Cardiac muscle cell (in vitro differentiated cells and primary cell): ENCODE measurements at regions not wholly inside any gene's neighbourhood (a gene's known extent, or its start where the extent isn't known, plus 50 kb on each side); places are given as distances from the start of the nearest gene placed in this dataset.
A peak's percentile ranks its signal among the peaks of the same experiment; 100 is the strongest.

Experiments
- DNase-seq, 2 donors: peaks; one replicate each; pipeline versions ENCODE4 v3.0.0 to v3.0.0-alpha.2; 2010 to 2017; ENCODE audit warnings: low read depth in 1 of 2, low spot score in 1 of 2
- H3K27ac ChIP-seq: fragments of 200-600 bp; sonication (generic); 2 replicates; pipeline ENCODE4 v1.5.1; 2016
- H3K27me3 ChIP-seq: fragments of 200-600 bp; sonication (generic); 2 replicates; pipeline ENCODE4 v1.6.0; 2016; ENCODE audit warnings: control low read depth
- H3K36me3 ChIP-seq: fragments of 200-600 bp; sonication (generic); 2 replicates; pipeline ENCODE4 v1.5.1; 2016; ENCODE audit warnings: control low read depth
- H3K4me1 ChIP-seq: fragments of 200-600 bp; sonication (generic); 2 replicates; pipeline ENCODE4 v1.8.1; 2017; ENCODE audit warnings: low read depth, mild to moderate bottlenecking, mixed run types
- H3K4me3 ChIP-seq: fragments of 200-600 bp; sonication (generic); 2 replicates; pipeline ENCODE4 v1.5.1; 2016; ENCODE audit warnings: mild to moderate bottlenecking
- H3K9me3 ChIP-seq: fragments of 200-600 bp; sonication (generic); 2 replicates; pipeline ENCODE4 v1.5.1; 2017; ENCODE audit warnings: low read depth, mild to moderate bottlenecking, control low read depth
- TF ChIP-seq, protein P1 (sequence below): IDR thresholded peaks from 2 replicates; pipeline ENCODE4 v1.5.1; 2012; ENCODE audit warnings: low read depth, mild to moderate bottlenecking, low read length

DNA sequence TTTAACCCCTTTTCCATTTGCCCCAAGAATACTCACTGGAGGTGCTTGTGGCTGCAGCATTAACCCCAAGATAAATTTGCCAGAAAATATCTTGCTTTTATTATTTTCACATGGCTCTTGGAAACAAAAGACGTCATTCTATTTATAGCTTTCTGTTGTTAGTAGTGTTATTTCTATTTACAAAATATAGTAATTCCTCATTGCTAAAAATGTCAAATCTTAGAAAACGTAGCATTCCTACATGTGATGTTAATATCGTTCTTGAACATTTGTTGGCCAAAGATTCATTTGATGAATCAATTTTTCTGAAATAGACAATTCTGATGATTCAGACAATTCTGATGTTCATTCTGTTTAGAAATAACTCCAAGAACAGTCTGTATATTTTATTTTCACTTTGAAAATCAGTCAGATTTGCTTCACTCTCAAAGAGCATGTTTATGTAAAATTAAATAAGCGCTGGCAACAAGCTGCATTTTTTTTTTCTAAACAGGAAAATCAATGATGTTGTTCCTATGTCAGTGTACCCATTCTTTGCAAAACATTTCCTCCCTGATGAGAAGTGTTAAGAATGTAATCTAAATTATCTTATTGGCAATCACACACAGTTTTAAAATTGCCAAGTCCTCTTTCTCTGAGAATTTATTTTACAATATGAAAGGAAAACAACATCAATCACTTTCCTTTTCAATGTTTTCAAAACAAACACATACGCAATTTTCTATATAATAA, 334.0 kb downstream of the KCTD12 start:
- Histone ChIP-seq H3K36me3 (no peaks in the 10 kb centered on the region), H3K27ac (no peak overlapping the region), H3K4me3 (no peak overlapping the region), H3K27me3 (no peaks in the 10 kb centered on the region), H3K4me1 (peaks cover 12% of the 10 kb centered on the region), H3K9me3 (no peaks in the 10 kb centered on the region)
- TF ChIP-seq, protein P1, sequence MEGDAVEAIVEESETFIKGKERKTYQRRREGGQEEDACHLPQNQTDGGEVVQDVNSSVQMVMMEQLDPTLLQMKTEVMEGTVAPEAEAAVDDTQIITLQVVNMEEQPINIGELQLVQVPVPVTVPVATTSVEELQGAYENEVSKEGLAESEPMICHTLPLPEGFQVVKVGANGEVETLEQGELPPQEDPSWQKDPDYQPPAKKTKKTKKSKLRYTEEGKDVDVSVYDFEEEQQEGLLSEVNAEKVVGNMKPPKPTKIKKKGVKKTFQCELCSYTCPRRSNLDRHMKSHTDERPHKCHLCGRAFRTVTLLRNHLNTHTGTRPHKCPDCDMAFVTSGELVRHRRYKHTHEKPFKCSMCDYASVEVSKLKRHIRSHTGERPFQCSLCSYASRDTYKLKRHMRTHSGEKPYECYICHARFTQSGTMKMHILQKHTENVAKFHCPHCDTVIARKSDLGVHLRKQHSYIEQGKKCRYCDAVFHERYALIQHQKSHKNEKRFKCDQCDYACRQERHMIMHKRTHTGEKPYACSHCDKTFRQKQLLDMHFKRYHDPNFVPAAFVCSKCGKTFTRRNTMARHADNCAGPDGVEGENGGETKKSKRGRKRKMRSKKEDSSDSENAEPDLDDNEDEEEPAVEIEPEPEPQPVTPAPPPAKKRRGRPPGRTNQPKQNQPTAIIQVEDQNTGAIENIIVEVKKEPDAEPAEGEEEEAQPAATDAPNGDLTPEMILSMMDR = no peak
- DNase-seq = peak in 1 of 2 donors; percentile 7

- TF ChIP-seq, protein P1 = no peak
Observed at GRCh38 chr13:76542176-76542575, 344.0 kb downstream of the KCTD12 start.

GRCh38 chr13:76538004-76538403, 348.2 kb downstream of the KCTD12 start:
- TF ChIP-seq, protein P1 = no peak
- no peak for DNase-seq
- Histone ChIP-seq H3K27me3 (no peaks in the 10 kb centered on the region), H3K4me3 (no peak overlapping the region), H3K36me3 (no peaks in the 10 kb centered on the region), H3K27ac (no peak overlapping the region), H3K4me1 (no peaks in the 10 kb centered on the region), H3K9me3 (no peaks in the 10 kb centered on the region)

More at GRCh38 chr13:76542176-76542575, 344.0 kb downstream of the KCTD12 start:
- Histone ChIP-seq H3K27ac (no peak overlapping the region), H3K36me3 (no peaks in the 10 kb centered on the region), H3K9me3 (no peaks in the 10 kb centered on the region), H3K4me3 (no peak overlapping the region), H3K27me3 (no peaks in the 10 kb centered on the region), H3K4me1 (no peaks in the 10 kb centered on the region)
- no peak for DNase-seq

DNA sequence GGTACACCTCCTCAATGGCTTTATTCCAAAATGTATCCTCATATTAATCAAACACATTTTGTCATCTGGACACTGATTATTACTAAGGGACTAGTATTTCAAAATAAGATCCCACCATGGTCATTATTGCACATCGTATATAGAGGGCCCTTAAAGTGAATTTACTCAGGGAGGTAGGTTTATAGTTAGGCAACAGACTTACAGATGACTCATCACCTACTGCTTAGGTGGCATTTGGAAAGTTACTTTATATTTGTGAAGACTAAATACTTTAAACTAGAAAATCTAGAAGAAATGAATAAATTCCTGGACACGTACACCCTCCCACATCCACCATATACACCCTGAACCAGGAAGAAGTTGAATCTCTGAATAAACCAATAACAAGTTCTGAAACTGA, 353.0 kb downstream of the KCTD12 start:
- Histone ChIP-seq H3K4me1 (no peaks in the 10 kb centered on the region), H3K27me3 (no peaks in the 10 kb centered on the region), H3K4me3 (no peak overlapping the region), H3K36me3 (no peaks in the 10 kb centered on the region), H3K9me3 (no peaks in the 10 kb centered on the region), H3K27ac (no peak overlapping the region)
- TF ChIP-seq, protein P1 = no peak
- peak in 1 of 2 donors; percentile 14 for DNase-seq

- TF ChIP-seq, protein P1 = no peak
- Histone ChIP-seq H3K27me3 (peaks cover 6% of the 10 kb centered on the region), H3K36me3 (no peaks in the 10 kb centered on the region), H3K27ac (no peak overlapping the region), H3K9me3 (no peaks in the 10 kb centered on the region), H3K4me1 (peaks cover 12% of the 10 kb centered on the region), H3K4me3 (no peak overlapping the region)
- DNase-seq = no peak
Observed at GRCh38 chr13:76527041-76527440, 359.2 kb downstream of the KCTD12 start.
